OCI-M2 (cell line): ENCODE measurements at regions not wholly inside any gene's neighbourhood (a gene's known extent, or its start where the extent isn't known, plus 50 kb on each side); places are given as distances from the start of the nearest gene placed in this dataset.

Source experiments
- DNase-seq: peaks from one replicate; lab custom pipeline; 2025; ENCODE audit not compliant: unreplicated experiment; lab: John Stamatoyannopoulos, UW

- no peak for DNase-seq
Observed at GRCh38 chr7:145928937-145929336, 187.7 kb upstream of the CNTNAP2 start.

- no peak for DNase-seq
Observed at GRCh38 chr7:145919712-145920111, 196.9 kb upstream of the CNTNAP2 start.

GRCh38 chr7:145916776-145917175 is 199.8 kb upstream of the CNTNAP2 start:
- DNase-seq, result no peak

- no peak for DNase-seq
Observed at GRCh38 chr7:145915679-145916078, 200.9 kb upstream of the CNTNAP2 start.

- DNase-seq, result no peak
Observed at GRCh38 chr7:145909991-145910513, 206.5 kb upstream of the CNTNAP2 start.

- DNase-seq, result no peak
Observed at GRCh38 chr7:145903658-145904057, 212.9 kb upstream of the CNTNAP2 start.

- no peak for DNase-seq
Observed at GRCh38 chr7:145902123-145902522, 214.5 kb upstream of the CNTNAP2 start.

GRCh38 chr7:145899938-145900337 is 216.7 kb upstream of the CNTNAP2 start:
- no peak for DNase-seq

GRCh38 chr7:145893925-145894535 is 222.6 kb upstream of the CNTNAP2 start:
- no peak for DNase-seq

- no peak for DNase-seq
Observed at GRCh38 chr7:145884716-145885514, 231.7 kb upstream of the CNTNAP2 start.

GRCh38 chr7:145876376-145876775 is 240.2 kb upstream of the CNTNAP2 start:
- DNase-seq, result no peak

- no peak for DNase-seq
Observed at GRCh38 chr7:145875267-145875666, 241.3 kb upstream of the CNTNAP2 start.

- no peak for DNase-seq
Observed at GRCh38 chr7:145868935-145869334, 247.7 kb upstream of the CNTNAP2 start.

GRCh38 chr7:145862212-145862611 is 254.4 kb upstream of the CNTNAP2 start:
- no peak for DNase-seq

GRCh38 chr7:145860809-145861208 is 255.8 kb upstream of the CNTNAP2 start:
- DNase-seq, result no peak

GRCh38 chr7:145850636-145851035 is 266.0 kb upstream of the CNTNAP2 start:
- DNase-seq, result no peak

GRCh38 chr7:145848691-145849090 is 267.9 kb upstream of the CNTNAP2 start:
- DNase-seq, result no peak

- no peak for DNase-seq
Observed at GRCh38 chr7:145845345-145845744, 271.3 kb upstream of the CNTNAP2 start.

GRCh38 chr7:145839814-145840213 is 276.8 kb upstream of the CNTNAP2 start:
- DNase-seq, result no peak

GRCh38 chr7:145831616-145832206 is 284.9 kb upstream of the CNTNAP2 start:
- no peak for DNase-seq

- DNase-seq, result no peak
Observed at GRCh38 chr7:145817687-145818086, 298.9 kb upstream of the CNTNAP2 start.

GRCh38 chr7:145812218-145812617 is 304.4 kb upstream of the CNTNAP2 start:
- DNase-seq, result no peak
